RWPE2 (cell line): ENCODE measurements at regions not wholly inside any gene's neighbourhood (a gene's known extent, or its start where the extent isn't known, plus 50 kb on each side); places are given as distances from the start of the nearest gene placed in this dataset.

Experiments
- ATAC-seq: fragments of 200-7000 bp; cut with Tn5 transposase; 3 replicates; pipeline ENCODE4 v1.9.1; 2021; ENCODE audit warnings: low read depth
- DNase-seq: peaks from one replicate; pipeline ENCODE4 v3.0.0-alpha.2; 2020; ENCODE audit warnings: low spot score
- H3K27ac ChIP-seq: fragments of 450-650 bp; 2 replicates; pipeline ENCODE4 v1.5.1; 2017; ENCODE audit warnings: mild to moderate bottlenecking; ENCODE audit not compliant: poor library complexity, severe bottlenecking
- H3K27me3 ChIP-seq: fragments of 250-450 bp; sonication (Bioruptor Pico); 2 replicates; pipeline ENCODE4 v1.5.1; 2021; ENCODE audit warnings: mild to moderate bottlenecking, moderate library complexity; ENCODE audit not compliant: insufficient read depth, poor library complexity, severe bottlenecking
- H3K36me3 ChIP-seq: fragments of 250-450 bp; sonication (Bioruptor Pico); 2 replicates; pipeline ENCODE4 v1.5.1; 2020; ENCODE audit warnings: low read depth, mild to moderate bottlenecking, moderate library complexity
- H3K4me1 ChIP-seq: fragments of 250-450 bp; sonication (Bioruptor Pico); 2 replicates; pipeline ENCODE4 v1.5.1; 2021; ENCODE audit warnings: mild to moderate bottlenecking, moderate library complexity; ENCODE audit not compliant: insufficient read depth, poor library complexity, severe bottlenecking
- H3K4me3 ChIP-seq: fragments of 250-450 bp; sonication (Bioruptor Pico); 2 replicates; pipeline ENCODE4 v1.5.1; 2021; ENCODE audit warnings: mild to moderate bottlenecking, moderate library complexity; ENCODE audit not compliant: severe bottlenecking
- H3K9me3 ChIP-seq: fragments of 250-450 bp; sonication (Bioruptor Pico); 2 replicates; pipeline ENCODE4 v1.5.1; 2021; ENCODE audit warnings: mild to moderate bottlenecking, moderate library complexity; ENCODE audit not compliant: severe bottlenecking
- CTCF ChIP-seq: fragments of 450-650 bp; IDR thresholded peaks from one replicate; pipeline ENCODE4 v1.5.1; 2017; ENCODE audit warnings: mild to moderate bottlenecking, moderate library complexity; ENCODE audit not compliant: poor library complexity, severe bottlenecking

- no peak for TF ChIP-seq CTCF
- no peaks in the 10 kb centered on the region for H3K36me3 ChIP-seq
- H3K27me3 ChIP-seq = no peaks in the 10 kb centered on the region
- H3K9me3 ChIP-seq = no peaks in the 10 kb centered on the region
- H3K4me3 ChIP-seq = no peak overlapping the region
- no peak overlapping the region for H3K27ac ChIP-seq
- no peak for ATAC-seq
- no peak for DNase-seq
- no peaks in the 10 kb centered on the region for H3K4me1 ChIP-seq
Measured at GRCh38 chr9:92180669-92181181, 65.5 kb upstream of the SPTLC1 start.

- Histone ChIP-seq H3K27me3 (no peaks in the 10 kb centered on the region), H3K4me1 (no peaks in the 10 kb centered on the region), H3K36me3 (no peaks in the 10 kb centered on the region), H3K4me3 (no peak overlapping the region), H3K9me3 (no peaks in the 10 kb centered on the region), H3K27ac (no peak overlapping the region)
- ATAC-seq (no peak), DNase-seq (no peak)
- TF ChIP-seq CTCF = no peak
Measured at GRCh38 chr9:92180002-92180400, 64.8 kb upstream of the SPTLC1 start.

GRCh38 chr9:92179286-92180001 is 64.2 kb upstream of the SPTLC1 start:
- H3K4me3 ChIP-seq = no peak overlapping the region
- H3K27ac ChIP-seq = no peak overlapping the region
- TF ChIP-seq CTCF = no peak
- no peak for ATAC-seq
- H3K4me1 ChIP-seq = no peaks in the 10 kb centered on the region
- H3K27me3 ChIP-seq = no peaks in the 10 kb centered on the region
- H3K9me3 ChIP-seq = no peaks in the 10 kb centered on the region
- no peaks in the 10 kb centered on the region for H3K36me3 ChIP-seq
- DNase-seq = no peak

GRCh38 chr9:92177591-92177990 is 62.4 kb upstream of the SPTLC1 start:
- no peak overlapping the region for H3K27ac ChIP-seq
- DNase-seq = no peak
- H3K36me3 ChIP-seq = no peaks in the 10 kb centered on the region
- H3K4me1 ChIP-seq = no peaks in the 10 kb centered on the region
- no peak for TF ChIP-seq CTCF
- no peak for ATAC-seq
- no peaks in the 10 kb centered on the region for H3K9me3 ChIP-seq
- no peak overlapping the region for H3K4me3 ChIP-seq
- no peaks in the 10 kb centered on the region for H3K27me3 ChIP-seq

GRCh38 chr9:92176800-92177185 is 61.6 kb upstream of the SPTLC1 start:
- DNase-seq (no peak), ATAC-seq (no peak)
- no peaks in the 10 kb centered on the region for H3K27me3 ChIP-seq
- no peak overlapping the region for H3K27ac ChIP-seq
- H3K4me1 ChIP-seq = no peaks in the 10 kb centered on the region
- H3K36me3 ChIP-seq = no peaks in the 10 kb centered on the region
- H3K9me3 ChIP-seq = no peaks in the 10 kb centered on the region
- no peak for TF ChIP-seq CTCF
- H3K4me3 ChIP-seq = no peak overlapping the region
